Skeletal muscle cell (primary cell): ENCODE measurements at regions not wholly inside any gene's neighbourhood (a gene's known extent, or its start where the extent isn't known, plus 50 kb on each side); places are given as distances from the start of the nearest gene placed in this dataset.

Experiments
- DNase-seq: peaks from one replicate; pipeline ENCODE4 v3.0.0-alpha.2; 2010; ENCODE audit warnings: low read depth
- H3K4me3 ChIP-seq: 2 replicates; pipeline ENCODE4 v1.5.1; 2011; ENCODE audit warnings: low read depth, mild to moderate bottlenecking, control low read depth, low read length, moderate library complexity

DNA sequence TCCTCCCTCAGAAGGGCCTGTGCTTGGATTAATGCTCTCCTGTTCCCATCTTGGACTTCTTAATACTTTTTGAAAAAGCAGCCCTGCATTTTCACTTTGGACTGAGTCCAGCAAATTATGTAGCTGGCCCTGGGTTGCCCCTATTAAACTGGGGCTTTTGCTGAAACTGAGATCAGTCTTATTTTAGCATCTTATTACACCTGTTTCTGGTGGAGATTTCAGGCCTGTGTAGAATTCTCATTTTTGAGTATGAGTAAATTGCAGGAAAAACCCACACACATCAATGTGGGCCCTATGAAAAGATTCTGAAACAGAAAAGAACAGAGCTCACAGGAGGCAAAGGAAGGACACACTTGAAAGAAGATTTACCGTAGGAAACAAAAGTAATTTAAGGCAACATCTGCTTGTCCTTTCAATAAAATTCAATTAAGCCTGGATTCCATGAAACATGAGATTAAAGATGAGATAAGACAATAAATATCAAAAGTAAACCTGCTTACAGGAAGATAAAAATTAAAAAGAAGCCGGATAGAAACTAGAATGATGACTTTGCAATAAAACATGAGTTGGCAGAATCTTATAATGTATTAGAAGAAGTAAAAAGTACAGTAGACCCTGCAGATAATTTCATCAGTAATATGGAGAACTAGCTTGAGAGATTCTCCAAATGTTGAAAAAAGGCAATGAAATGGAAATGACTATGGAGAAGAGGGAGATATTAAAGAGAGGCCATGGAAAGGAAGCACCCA is 90.7 kb upstream of the GCFC2 start:
- no peak for DNase-seq
- no peak overlapping the region for H3K4me3 ChIP-seq

- no peak overlapping the region for H3K4me3 ChIP-seq
- no peak for DNase-seq
Measured at GRCh38 chr2:75800456-75800855, 89.7 kb upstream of the GCFC2 start.

GRCh38 chr2:75799859-75800258 is 89.1 kb upstream of the GCFC2 start:
- no peak overlapping the region for H3K4me3 ChIP-seq
- no peak for DNase-seq

GRCh38 chr2:75798569-75798968 is 87.9 kb upstream of the GCFC2 start:
- no peak overlapping the region for H3K4me3 ChIP-seq
- no peak for DNase-seq

- no peak for DNase-seq
- H3K4me3 ChIP-seq = no peak overlapping the region
Measured at GRCh38 chr2:75792996-75793395, 82.3 kb upstream of the GCFC2 start.

GRCh38 chr2:75792146-75792545 is 81.4 kb upstream of the GCFC2 start:
- H3K4me3 ChIP-seq = no peak overlapping the region
- DNase-seq = no peak

DNA sequence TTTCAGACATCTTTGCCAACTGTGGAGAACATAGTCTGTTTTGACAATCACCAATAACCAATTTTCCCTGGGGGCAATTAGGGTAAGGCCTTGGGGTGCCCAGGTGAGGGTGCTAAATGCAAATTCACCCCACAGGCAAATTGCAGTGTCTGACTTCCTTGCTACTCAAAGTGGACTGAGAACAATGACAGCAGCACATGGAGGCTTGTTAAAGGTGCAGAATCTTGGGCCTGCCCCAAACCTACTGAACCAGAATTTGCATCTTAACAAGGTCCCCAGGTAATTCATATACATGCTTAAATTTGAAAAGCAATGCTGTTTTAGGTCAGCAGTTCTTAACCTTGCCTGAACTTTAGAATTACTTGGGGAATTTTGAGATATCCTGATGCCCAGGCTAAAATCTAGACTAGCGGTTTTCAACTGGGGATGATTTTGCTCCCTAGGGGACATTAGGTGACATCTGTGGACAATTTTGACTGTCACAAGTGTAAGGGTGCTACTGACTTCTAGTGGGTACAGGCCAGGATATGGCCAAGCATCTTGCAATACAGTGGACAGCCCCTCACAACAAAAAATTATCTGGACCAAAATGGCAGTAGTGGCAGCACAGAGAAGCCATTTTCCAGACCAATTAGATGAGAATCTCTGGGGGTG is 80.2 kb upstream of the GCFC2 start:
- DNase-seq = no peak
- H3K4me3 ChIP-seq = no peak overlapping the region

DNA sequence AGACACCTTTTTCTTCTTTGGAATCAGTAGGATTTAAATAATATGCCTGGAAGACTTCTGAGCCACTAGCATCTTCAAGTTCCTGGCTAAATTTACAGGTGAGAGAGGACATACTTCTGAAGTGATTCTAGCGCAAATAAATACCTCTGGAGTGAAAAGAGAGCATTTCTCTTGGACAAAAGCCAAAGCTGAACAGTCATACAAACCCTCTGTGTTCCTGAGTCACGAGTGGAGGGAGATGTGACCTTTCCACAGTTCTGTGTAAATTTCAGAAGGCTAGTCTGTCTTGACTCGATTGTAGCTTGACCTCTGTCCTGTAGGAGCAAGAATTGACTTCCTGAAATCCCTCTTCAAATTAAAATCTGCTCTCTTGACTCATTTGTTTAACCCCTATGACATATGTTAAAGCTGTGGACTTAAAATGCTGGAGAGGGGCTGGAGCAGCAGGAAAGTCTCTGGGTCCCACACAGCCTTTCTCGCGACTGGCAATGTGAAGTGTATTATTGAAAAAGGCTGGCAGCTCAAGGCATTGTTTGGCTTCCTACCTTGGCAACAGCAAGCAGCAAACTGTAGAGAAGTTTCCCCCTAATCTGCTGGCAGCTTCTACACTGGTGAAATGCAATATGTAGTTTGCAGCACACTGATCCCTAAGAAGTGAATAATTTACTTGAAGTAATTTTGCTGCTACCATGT is 79.6 kb upstream of the GCFC2 start:
- H3K4me3 ChIP-seq = no peak overlapping the region
- no peak for DNase-seq

DNA sequence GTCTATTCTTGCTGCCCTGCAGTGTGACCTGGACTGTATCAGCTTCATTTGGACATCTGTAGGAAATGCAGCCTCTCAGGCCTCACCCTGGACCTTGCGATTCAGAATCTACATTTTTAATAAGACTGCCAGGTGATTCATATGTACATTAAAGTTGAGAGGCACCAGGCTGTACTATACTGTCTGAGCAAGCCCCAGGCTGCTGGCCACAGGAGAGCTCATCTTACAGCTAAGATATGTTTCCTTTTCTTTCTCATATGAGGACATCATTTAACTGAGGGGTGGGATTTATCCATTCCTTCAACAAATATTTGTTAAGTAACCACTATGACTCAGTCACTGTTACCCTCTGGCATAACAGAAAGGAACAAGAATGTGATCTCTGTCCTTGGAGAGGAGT is 78.2 kb upstream of the GCFC2 start:
- H3K4me3 ChIP-seq = no peak overlapping the region
- DNase-seq = no peak

DNA sequence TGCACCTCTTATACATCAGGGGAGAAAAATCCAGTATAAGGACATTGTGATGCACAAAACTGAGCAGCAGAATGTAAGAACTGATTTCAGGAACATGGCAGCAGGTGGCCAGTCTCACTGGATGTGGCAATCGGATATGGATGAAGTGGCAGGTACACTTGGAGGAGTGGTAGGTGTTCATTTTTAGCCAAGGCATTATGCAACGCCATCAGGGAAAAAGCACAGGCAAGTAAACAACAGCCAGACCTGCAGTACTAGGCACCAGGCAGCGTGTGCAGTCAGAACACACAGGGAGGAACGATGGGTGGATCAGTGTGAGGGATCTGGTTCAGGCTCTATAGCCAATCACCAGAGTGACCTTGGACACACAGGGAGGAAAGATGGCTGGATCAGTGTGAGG is 77.4 kb upstream of the GCFC2 start:
- no peak overlapping the region for H3K4me3 ChIP-seq
- DNase-seq = no peak

- no peak for DNase-seq
- H3K4me3 ChIP-seq = no peak overlapping the region
Measured at GRCh38 chr2:75787532-75788132, 76.9 kb upstream of the GCFC2 start.

GRCh38 chr2:75775311-75775823 is 64.7 kb upstream of the GCFC2 start:
- no peak overlapping the region for H3K4me3 ChIP-seq
- no peak for DNase-seq

- H3K4me3 ChIP-seq = no peak overlapping the region
- no peak for DNase-seq
Measured at GRCh38 chr2:75772908-75773630, 62.4 kb upstream of the GCFC2 start.

DNA sequence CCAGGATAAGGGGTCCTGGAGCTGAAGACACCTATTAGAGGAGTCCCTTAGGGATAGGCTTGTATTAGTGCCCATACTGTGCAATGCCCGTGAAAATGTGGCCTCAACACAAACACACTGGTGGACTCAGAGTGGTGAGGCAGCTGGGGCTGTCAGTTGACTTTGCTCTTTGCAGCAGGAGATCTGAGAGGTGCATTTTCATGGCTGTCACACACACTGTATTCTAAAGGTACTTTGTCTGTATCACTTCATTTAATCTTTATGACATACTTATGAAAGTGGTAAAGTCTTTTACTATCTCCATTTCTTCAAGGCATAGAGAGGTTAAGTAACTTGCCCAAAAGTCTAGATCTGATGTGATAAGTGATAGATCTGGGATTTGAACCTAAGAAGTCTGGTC is 55.1 kb upstream of the GCFC2 start:
- DNase-seq = no peak
- no peak overlapping the region for H3K4me3 ChIP-seq

DNA sequence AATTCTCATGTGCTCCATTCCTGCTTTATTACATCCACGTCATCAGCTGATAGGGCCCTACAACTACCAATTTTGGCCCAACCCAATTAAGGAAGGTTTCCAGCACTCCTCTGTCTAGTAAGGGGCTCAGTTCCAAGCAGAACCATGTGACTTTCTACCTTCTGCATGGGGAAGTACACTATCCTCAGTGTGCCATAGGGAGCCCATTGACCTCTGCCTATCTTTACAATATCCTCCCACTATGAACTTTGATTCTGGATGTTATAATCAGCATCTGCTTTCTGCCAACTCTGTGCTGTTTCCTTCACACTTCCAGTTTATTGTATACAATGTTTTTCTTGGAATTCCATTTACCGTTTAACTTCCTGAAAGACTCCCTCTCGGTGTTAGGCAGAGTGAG is 53.9 kb upstream of the GCFC2 start:
- DNase-seq = no peak

More for the DNA sequence above, 53.9 kb upstream of the GCFC2 start:
- H3K4me3 ChIP-seq = no peak overlapping the region
